ENCODE measurements at regions not wholly inside any gene's neighbourhood (a gene's known extent, or its start where the extent isn't known, plus 50 kb on each side); places are given as distances from the start of the nearest gene placed in this dataset.

- TF ChIP-seq, protein P1, sequence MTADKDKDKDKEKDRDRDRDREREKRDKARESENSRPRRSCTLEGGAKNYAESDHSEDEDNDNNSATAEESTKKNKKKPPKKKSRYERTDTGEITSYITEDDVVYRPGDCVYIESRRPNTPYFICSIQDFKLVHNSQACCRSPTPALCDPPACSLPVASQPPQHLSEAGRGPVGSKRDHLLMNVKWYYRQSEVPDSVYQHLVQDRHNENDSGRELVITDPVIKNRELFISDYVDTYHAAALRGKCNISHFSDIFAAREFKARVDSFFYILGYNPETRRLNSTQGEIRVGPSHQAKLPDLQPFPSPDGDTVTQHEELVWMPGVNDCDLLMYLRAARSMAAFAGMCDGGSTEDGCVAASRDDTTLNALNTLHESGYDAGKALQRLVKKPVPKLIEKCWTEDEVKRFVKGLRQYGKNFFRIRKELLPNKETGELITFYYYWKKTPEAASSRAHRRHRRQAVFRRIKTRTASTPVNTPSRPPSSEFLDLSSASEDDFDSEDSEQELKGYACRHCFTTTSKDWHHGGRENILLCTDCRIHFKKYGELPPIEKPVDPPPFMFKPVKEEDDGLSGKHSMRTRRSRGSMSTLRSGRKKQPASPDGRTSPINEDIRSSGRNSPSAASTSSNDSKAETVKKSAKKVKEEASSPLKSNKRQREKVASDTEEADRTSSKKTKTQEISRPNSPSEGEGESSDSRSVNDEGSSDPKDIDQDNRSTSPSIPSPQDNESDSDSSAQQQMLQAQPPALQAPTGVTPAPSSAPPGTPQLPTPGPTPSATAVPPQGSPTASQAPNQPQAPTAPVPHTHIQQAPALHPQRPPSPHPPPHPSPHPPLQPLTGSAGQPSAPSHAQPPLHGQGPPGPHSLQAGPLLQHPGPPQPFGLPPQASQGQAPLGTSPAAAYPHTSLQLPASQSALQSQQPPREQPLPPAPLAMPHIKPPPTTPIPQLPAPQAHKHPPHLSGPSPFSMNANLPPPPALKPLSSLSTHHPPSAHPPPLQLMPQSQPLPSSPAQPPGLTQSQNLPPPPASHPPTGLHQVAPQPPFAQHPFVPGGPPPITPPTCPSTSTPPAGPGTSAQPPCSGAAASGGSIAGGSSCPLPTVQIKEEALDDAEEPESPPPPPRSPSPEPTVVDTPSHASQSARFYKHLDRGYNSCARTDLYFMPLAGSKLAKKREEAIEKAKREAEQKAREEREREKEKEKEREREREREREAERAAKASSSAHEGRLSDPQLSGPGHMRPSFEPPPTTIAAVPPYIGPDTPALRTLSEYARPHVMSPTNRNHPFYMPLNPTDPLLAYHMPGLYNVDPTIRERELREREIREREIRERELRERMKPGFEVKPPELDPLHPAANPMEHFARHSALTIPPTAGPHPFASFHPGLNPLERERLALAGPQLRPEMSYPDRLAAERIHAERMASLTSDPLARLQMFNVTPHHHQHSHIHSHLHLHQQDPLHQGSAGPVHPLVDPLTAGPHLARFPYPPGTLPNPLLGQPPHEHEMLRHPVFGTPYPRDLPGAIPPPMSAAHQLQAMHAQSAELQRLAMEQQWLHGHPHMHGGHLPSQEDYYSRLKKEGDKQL (CRISPR knock-in tag; IDR thresholded peaks at IDR 0.05; ENCODE audit: low read depth) = peak; percentile 59; the same call in 1 of the 2 replicates
- TF ChIP-seq ZSCAN22 (CRISPR knock-in tag; IDR thresholded peaks at IDR 0.05) (no peak), ZNF441 (CRISPR knock-in tag; IDR thresholded peaks at IDR 0.05; ENCODE audit: borderline replicate concordance) (no peak), THYN1 (CRISPR knock-in tag; IDR thresholded peaks at IDR 0.05; ENCODE audit: borderline replicate concordance, low read depth) (no peak), FOXA3 (CRISPR knock-in tag; IDR thresholded peaks at IDR 0.05) (peak; percentile 66; the same call in 1 of the 2 replicates), DPF2 (CRISPR knock-in tag; IDR thresholded peaks at IDR 0.05; ENCODE audit: borderline replicate concordance, low read depth) (no peak), ZNF18 (CRISPR knock-in tag; IDR thresholded peaks at IDR 0.05; ENCODE audit: insufficient replicate concordance) (no peak), SOX5 (CRISPR knock-in tag; IDR thresholded peaks at IDR 0.05; ENCODE audit: borderline replicate concordance) (peak; percentile 39; the same call in 1 of the 2 replicates), HMG20B (CRISPR knock-in tag; conservative IDR thresholded peaks at IDR 0.05) (0 out of 2 replicates have a peak, but pooled peaks have one; percentile 53), ZKSCAN5 (CRISPR knock-in tag; IDR thresholded peaks at IDR 0.05) (no peak)
- TF ChIP-seq, protein P2, sequence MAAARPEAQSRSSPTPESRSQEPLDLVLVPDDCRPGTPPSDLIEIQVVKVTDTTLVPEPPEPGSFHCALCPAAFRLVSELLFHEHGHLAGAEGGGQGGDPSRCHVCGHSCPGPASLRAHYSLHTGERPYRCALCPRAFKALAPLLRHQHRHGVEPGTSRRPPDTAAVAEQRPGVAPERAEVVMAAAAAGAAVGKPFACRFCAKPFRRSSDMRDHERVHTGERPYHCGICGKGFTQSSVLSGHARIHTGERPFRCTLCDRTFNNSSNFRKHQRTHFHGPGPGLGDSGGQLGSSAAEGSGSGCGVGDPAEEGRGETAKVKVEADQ (CRISPR knock-in tag; IDR thresholded peaks at IDR 0.05; ENCODE audit: borderline replicate concordance) = no peak
- TF ChIP-seq, protein P3, sequence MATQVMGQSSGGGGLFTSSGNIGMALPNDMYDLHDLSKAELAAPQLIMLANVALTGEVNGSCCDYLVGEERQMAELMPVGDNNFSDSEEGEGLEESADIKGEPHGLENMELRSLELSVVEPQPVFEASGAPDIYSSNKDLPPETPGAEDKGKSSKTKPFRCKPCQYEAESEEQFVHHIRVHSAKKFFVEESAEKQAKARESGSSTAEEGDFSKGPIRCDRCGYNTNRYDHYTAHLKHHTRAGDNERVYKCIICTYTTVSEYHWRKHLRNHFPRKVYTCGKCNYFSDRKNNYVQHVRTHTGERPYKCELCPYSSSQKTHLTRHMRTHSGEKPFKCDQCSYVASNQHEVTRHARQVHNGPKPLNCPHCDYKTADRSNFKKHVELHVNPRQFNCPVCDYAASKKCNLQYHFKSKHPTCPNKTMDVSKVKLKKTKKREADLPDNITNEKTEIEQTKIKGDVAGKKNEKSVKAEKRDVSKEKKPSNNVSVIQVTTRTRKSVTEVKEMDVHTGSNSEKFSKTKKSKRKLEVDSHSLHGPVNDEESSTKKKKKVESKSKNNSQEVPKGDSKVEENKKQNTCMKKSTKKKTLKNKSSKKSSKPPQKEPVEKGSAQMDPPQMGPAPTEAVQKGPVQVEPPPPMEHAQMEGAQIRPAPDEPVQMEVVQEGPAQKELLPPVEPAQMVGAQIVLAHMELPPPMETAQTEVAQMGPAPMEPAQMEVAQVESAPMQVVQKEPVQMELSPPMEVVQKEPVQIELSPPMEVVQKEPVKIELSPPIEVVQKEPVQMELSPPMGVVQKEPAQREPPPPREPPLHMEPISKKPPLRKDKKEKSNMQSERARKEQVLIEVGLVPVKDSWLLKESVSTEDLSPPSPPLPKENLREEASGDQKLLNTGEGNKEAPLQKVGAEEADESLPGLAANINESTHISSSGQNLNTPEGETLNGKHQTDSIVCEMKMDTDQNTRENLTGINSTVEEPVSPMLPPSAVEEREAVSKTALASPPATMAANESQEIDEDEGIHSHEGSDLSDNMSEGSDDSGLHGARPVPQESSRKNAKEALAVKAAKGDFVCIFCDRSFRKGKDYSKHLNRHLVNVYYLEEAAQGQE (IDR thresholded peaks at IDR 0.05; ENCODE audit: borderline replicate concordance in 1 of 2, low read depth in 1 of 2, low read length in 2 of 2) = no peak
- TF ChIP-seq, protein P4, sequence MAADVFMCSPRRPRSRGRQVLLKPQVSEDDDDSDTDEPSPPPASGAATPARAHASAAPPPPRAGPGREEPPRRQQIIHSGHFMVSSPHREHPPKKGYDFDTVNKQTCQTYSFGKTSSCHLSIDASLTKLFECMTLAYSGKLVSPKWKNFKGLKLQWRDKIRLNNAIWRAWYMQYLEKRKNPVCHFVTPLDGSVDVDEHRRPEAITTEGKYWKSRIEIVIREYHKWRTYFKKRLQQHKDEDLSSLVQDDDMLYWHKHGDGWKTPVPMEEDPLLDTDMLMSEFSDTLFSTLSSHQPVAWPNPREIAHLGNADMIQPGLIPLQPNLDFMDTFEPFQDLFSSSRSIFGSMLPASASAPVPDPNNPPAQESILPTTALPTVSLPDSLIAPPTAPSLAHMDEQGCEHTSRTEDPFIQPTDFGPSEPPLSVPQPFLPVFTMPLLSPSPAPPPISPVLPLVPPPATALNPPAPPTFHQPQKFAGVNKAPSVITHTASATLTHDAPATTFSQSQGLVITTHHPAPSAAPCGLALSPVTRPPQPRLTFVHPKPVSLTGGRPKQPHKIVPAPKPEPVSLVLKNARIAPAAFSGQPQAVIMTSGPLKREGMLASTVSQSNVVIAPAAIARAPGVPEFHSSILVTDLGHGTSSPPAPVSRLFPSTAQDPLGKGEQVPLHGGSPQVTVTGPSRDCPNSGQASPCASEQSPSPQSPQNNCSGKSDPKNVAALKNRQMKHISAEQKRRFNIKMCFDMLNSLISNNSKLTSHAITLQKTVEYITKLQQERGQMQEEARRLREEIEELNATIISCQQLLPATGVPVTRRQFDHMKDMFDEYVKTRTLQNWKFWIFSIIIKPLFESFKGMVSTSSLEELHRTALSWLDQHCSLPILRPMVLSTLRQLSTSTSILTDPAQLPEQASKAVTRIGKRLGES (CRISPR knock-in tag; IDR thresholded peaks at IDR 0.05; ENCODE audit: borderline replicate concordance) = no peak
Measured at GRCh38 chr1:214833178-214833756, 230.3 kb downstream of the CENPF start (continued).

Measured in HepG2 (cell line).